CD4-positive, alpha-beta T cell treated with Interleukin-2 at 100 ng/mL for 4 hours (primary cell): ENCODE measurements at regions not wholly inside any gene's neighbourhood (a gene's known extent, or its start where the extent isn't known, plus 50 kb on each side); places are given as distances from the start of the nearest gene placed in this dataset.
"Not testable (repeated sequence)": the region's sequence is repeated elsewhere in the genome, so short reads cannot be mapped to it uniquely, and the experiment has no call there.

Source experiments
- DNase-seq: peaks from one replicate; pipeline ENCODE4 v3.0.0-alpha.2; 2020; ENCODE audit warnings: low spot score

DNA sequence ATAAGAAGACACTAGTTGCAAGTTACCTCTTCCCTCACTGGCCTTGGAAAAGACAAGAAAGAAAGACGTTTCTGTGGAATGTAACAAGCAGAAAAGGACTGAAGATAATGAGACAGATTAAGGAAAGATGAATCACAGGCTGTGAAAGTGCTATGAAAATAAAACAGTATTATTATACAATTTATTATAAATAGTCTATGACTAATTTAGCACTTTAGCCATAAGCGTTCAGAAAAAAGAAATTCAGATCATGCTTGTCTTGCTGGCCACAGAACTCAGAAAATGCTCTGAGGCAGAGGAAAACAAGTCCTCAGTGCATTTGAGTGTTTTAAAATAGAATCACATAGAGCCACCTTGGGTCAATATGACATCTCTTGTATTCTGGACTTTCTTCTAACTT, 174.8 kb upstream of the NBPF9 start:
- not testable (repeated sequence) for DNase-seq

- DNase-seq = not testable (repeated sequence)
Observed at GRCh38 chr1:149279015-149279414, 175.7 kb upstream of the NBPF9 start.

DNA sequence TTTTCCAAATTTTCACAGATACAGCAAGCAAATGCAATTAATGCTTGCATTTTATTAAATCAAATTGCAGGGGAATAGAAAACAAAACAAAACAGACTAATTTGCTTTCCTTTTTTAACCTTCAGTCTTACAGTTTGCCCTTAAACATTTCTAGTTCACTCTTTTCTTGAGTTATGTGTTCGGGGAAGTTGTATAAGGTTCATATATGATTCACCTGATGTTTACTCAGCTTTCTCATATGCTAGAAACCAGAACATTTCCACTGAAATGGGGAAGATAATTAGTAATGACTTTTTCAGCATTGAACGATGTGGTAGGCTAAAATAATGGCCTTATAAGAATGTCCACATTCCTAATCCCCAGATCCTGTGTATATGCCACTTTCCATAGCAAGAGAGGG, 176.2 kb upstream of the NBPF9 start:
- not testable (repeated sequence) for DNase-seq

GRCh38 chr1:149284773-149285172, 181.4 kb upstream of the NBPF9 start:
- not testable (repeated sequence) for DNase-seq

GRCh38 chr1:149285205-149285604, 181.9 kb upstream of the NBPF9 start:
- not testable (repeated sequence) for DNase-seq

DNA sequence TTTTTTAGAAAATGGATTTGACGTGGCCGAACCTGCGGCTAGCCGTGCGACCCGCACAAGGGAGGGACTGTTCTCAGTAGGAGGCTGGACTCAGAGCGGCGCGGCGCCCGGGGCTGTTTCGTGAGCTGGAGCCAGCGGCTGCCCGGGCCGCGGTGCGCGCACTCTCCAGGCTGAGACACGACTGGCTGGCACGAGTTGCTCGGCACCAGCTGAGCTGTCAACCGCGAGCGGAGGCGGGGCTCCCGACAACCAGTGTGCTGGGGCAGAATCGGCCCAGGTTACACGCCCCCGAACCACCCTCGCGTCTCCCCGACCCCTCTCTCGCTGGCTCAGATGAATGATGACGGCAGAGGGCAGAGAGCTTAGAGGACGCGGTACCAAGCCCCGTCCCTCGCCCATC, 182.3 kb upstream of the NBPF9 start:
- peak; percentile 38 for DNase-seq

- not testable (repeated sequence) for DNase-seq
Observed at GRCh38 chr1:149288580-149288979, 185.2 kb upstream of the NBPF9 start.

GRCh38 chr1:149300478-149301218, 174.2 kb upstream of the NBPF19 start:
- DNase-seq = not testable (repeated sequence)

DNA sequence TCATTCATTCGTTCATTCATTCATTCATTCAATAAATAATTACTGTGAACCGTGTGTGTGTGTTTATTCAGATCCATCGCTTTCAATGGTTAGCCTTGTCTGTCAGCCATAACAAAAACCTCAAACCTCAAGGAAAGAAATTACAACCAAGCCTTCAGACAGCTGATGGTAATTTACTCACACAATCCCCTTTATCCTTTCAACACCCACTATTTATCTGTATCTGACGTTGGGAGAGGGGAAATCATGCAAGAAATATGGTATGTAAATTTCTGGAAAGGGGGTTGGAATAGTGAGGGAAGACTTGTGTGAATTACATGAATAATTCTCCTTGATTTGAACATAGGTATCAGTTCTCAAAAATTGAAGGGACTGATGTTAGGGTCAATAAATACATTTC, 173.6 kb upstream of the NBPF19 start:
- DNase-seq = not testable (repeated sequence)

- DNase-seq = not testable (repeated sequence)
Observed at GRCh38 chr1:149304796-149305195, 170.0 kb upstream of the NBPF19 start.

DNA sequence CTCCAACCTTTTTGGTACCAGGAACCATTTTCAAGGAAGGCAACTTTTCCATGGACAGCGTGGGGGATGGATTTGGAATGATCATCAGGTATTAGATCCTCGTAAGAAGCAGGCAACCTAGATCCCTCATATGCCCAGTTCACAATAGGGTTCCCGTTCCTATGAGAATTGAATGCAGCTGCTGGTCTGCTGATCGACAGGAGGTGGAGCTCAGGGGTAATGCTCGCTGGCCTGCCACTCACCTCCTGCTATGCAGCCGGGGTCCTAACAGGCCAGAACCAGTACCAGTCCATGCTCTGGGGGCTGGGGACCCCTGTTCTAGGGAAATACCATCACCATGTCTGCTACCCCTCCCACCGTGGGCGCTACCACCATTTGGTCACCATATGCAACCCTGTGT, 167.2 kb upstream of the NBPF19 start:
- not testable (repeated sequence) for DNase-seq

GRCh38 chr1:149314921-149315320, 159.9 kb upstream of the NBPF19 start:
- not testable (repeated sequence) for DNase-seq

- DNase-seq = not testable (repeated sequence)
Observed at GRCh38 chr1:149320971-149321731, 153.7 kb upstream of the NBPF19 start.

- DNase-seq = not testable (repeated sequence)
Observed at GRCh38 chr1:149321732-149322016, 153.2 kb upstream of the NBPF19 start.

- DNase-seq = not testable (repeated sequence)
Observed at GRCh38 chr1:149330081-149330335, 144.8 kb upstream of the NBPF19 start.

DNA sequence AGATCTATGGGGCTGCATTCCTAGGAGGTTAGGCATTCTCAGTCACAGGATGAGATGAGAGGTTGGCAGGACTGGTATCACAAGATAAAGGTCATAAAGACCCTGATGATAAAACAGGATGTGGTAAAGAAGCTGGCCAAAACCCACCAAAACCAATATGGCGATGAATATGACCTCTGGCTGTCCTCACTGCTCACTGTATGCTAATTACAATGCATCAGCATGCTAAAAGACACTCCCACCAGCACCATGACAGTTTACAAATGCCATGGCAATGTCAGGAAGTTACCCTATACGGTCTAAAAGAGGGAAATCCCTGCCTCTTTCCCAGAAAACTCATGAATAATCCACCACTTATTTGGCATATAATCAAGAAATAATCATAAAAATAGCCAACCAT, 138.8 kb upstream of the NBPF19 start:
- not testable (repeated sequence) for DNase-seq

DNA sequence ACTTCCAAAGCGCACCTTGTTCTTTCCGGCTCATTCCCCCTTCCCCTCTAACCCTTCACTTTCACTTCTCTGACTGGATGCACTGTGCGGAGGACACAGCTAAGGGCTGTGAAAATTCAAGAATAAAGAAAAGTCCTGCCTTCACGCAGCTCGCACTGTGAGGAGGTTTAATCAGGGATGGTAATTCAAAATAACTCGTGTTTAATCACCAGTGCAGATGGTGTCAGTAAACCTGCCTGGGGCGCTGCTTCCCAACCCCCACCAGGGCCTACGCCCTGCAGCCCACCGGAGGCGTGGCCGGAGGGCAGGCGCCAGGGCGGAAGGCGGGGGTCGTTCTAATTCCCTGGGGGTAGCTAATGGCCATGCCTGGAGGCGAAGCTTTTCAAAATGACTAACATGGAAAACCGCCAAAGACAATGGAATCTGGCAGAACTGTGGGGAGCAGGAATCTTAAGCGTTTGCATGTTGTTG, 136.6 kb upstream of the NBPF19 start:
- not testable (repeated sequence) for DNase-seq

DNA sequence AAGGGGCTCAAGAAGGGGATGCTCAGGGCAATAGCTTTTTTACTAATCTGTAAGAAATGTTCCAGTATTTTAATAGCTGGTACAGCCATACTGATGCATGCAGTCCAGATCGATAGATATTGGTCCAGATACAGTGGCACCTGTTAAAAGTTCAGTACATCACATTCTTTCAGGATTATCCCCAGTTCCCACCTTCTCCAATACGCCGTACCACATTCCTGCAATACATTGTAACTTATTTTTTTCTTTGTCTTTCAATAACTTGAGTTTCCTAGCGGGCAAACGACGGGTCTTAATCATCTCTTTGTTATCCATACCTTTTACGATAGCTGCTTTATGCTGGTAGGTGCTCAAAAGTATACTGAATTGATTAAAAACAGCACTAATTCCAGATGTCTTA, 136.1 kb upstream of the NBPF19 start:
- DNase-seq = not testable (repeated sequence)

GRCh38 chr1:149349448-149349847, 125.4 kb upstream of the NBPF19 start:
- not testable (repeated sequence) for DNase-seq

DNA sequence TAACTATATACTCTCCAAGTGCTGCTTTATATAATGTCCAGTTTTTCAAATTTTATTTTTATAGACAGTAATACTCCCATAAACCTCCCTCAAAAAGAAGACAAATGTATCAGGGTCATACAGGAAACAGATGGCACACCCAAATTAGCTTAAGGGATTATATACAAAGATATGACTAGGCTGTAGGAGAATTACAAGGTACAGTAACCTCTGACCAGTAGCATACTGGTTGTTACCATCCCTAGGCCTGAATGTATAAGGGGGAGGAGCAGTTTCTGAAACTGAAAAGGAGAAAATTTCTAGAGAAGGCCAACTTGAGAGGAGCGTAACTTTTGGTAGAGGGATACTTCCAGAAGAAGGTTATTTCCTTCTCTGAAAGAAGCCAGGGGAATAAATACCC, 122.6 kb upstream of the NBPF19 start:
- not testable (repeated sequence) for DNase-seq

DNA sequence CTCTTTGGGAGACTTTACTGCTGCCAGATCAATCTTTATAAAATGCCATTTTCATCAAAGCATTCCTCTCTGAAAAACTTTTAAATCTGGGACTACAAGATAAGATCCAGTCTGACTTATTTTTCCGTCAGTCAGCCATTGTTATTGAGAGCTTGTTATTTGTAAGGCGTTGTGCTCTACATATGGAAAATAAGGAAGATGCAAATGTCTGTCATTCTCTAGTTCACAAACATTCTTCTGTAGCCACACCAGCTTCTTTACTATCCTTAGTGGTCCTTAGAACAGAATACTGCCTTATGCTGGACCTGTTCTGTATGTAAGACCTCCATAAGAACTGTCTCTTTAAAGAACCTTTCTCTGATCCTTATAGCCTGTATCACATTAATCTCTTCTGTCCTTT, 120.3 kb upstream of the NBPF19 start:
- DNase-seq = not testable (repeated sequence)

DNA sequence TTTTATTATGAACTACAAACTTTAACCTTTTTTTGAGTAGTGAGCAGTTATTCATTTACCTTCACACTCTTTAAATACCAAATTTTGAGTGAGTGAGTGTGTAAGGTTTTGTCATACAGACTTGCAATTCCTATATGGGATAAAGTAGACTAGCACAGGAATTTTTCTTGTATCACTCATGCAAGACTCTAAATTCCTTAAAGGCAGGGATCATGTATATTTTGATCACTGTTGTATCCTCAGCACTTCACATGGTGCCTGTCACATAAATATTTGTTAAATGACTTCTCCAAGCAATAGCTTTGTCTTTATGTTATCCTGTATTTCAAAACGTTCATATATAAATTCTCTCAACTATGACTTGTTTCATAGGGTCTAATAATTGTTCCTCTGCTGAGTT, 119.1 kb upstream of the NBPF19 start:
- not testable (repeated sequence) for DNase-seq

- not testable (repeated sequence) for DNase-seq
Observed at GRCh38 chr1:149356152-149356551, 118.7 kb upstream of the NBPF19 start.

- not testable (repeated sequence) for DNase-seq
Observed at GRCh38 chr1:149360351-149360750, 114.5 kb upstream of the NBPF19 start.
